ENCODE measurements at regions not wholly inside any gene's neighbourhood (a gene's known extent, or its start where the extent isn't known, plus 50 kb on each side); places are given as distances from the start of the nearest gene placed in this dataset.

- no peak for DNase-seq
Measured at GRCh38 chr7:108997480-108997879, 427.8 kb downstream of the DNAJB9 start.

GRCh38 chr7:109003742-109004141, 434.1 kb downstream of the DNAJB9 start:
- no peak for DNase-seq

GRCh38 chr7:109009636-109010035, 440.0 kb downstream of the DNAJB9 start:
- DNase-seq: no peak

GRCh38 chr7:109020251-109020650, 450.6 kb downstream of the DNAJB9 start:
- DNase-seq: no peak

- no peak for DNase-seq
Measured at GRCh38 chr7:109021390-109021789, 451.7 kb downstream of the DNAJB9 start.

GRCh38 chr7:109029866-109030265, 460.2 kb downstream of the DNAJB9 start:
- DNase-seq: no peak

- DNase-seq: no peak
Measured at GRCh38 chr7:109044691-109045090, 475.0 kb downstream of the DNAJB9 start.

- no peak for DNase-seq
Measured at GRCh38 chr7:109049366-109049765, 479.7 kb downstream of the DNAJB9 start.

- no peak for DNase-seq
Measured at GRCh38 chr7:109059089-109059488, 489.4 kb downstream of the DNAJB9 start.

- DNase-seq: no peak
Measured at GRCh38 chr7:109062798-109063197, 493.1 kb downstream of the DNAJB9 start.

GRCh38 chr7:109073543-109073942, 503.9 kb downstream of the DNAJB9 start:
- no peak for DNase-seq

GRCh38 chr7:109076396-109076972, 506.8 kb downstream of the DNAJB9 start:
- no peak for DNase-seq

- DNase-seq: no peak
Measured at GRCh38 chr7:109091042-109091441, 521.4 kb downstream of the DNAJB9 start.

GRCh38 chr7:109092268-109092667, 522.6 kb downstream of the DNAJB9 start:
- DNase-seq: no peak

GRCh38 chr7:109101332-109101731, 531.7 kb downstream of the DNAJB9 start:
- DNase-seq: no peak

GRCh38 chr7:109109558-109109957, 539.9 kb downstream of the DNAJB9 start:
- DNase-seq: no peak

GRCh38 chr7:109111086-109111485, 541.4 kb downstream of the DNAJB9 start:
- no peak for DNase-seq

GRCh38 chr7:109121599-109122300, 552.1 kb downstream of the DNAJB9 start:
- no peak for DNase-seq

- no peak for DNase-seq
Measured at GRCh38 chr7:109125001-109125400, 555.3 kb downstream of the DNAJB9 start.

- no peak for DNase-seq
Measured at GRCh38 chr7:109126404-109127050, 556.9 kb downstream of the DNAJB9 start.

GRCh38 chr7:109127145-109127544, 557.5 kb downstream of the DNAJB9 start:
- DNase-seq: no peak

GRCh38 chr7:109131141-109131540, 561.5 kb downstream of the DNAJB9 start:
- no peak for DNase-seq

GRCh38 chr7:109136893-109137292, 567.2 kb downstream of the DNAJB9 start:
- no peak for DNase-seq

- DNase-seq: no peak
Measured at GRCh38 chr7:109154748-109155147, 585.1 kb downstream of the DNAJB9 start.
